ENCODE measurements at regions not wholly inside any gene's neighbourhood (a gene's known extent, or its start where the extent isn't known, plus 50 kb on each side); places are given as distances from the start of the nearest gene placed in this dataset.

GRCh38 chr14:42378880-42379279 lies 772.2 kb downstream of the LRFN5 start:
- H3K9me3 ChIP-seq = no peaks in the 10 kb centered on the region
- ATAC-seq (no peak), DNase-seq (peak in 1 of 4 donors; percentile 23)
- intact Hi-C loops (cut with DNase I) = no loop called here
- TF ChIP-seq CTCF (IDR thresholded peaks at IDR 0.05) = no peak
- H3K36me3 ChIP-seq = no peaks in the 10 kb centered on the region
- H3K4me3 ChIP-seq = no peak overlapping the region
- H3K27ac ChIP-seq = no peak overlapping the region
- no peaks in the 10 kb centered on the region for H3K4me1 ChIP-seq
- H3K27me3 ChIP-seq = no peaks in the 10 kb centered on the region

GRCh38 chr14:42378274-42378673 lies 771.6 kb downstream of the LRFN5 start:
- no peak overlapping the region for H3K27ac ChIP-seq
- intact Hi-C loops (cut with DNase I) = no loop called here
- ATAC-seq (no peak), DNase-seq (no peak)
- H3K9me3 ChIP-seq = no peaks in the 10 kb centered on the region
- H3K4me1 ChIP-seq = no peaks in the 10 kb centered on the region
- H3K36me3 ChIP-seq = no peaks in the 10 kb centered on the region
- no peak for TF ChIP-seq CTCF (IDR thresholded peaks at IDR 0.05)
- H3K4me3 ChIP-seq = no peak overlapping the region
- H3K27me3 ChIP-seq = no peaks in the 10 kb centered on the region

GRCh38 chr14:42374332-42374731 lies 767.7 kb downstream of the LRFN5 start:
- ATAC-seq = no peak
- intact Hi-C loops (cut with DNase I) = no loop called here
- H3K36me3 ChIP-seq = no peaks in the 10 kb centered on the region

GRCh38 chr14:42370056-42370455 lies 763.4 kb downstream of the LRFN5 start:
- no peaks in the 10 kb centered on the region for H3K9me3 ChIP-seq
- H3K4me3 ChIP-seq = no peak overlapping the region
- ATAC-seq (no peak), DNase-seq (no peak)
- H3K27ac ChIP-seq = no peak overlapping the region
- no peaks in the 10 kb centered on the region for H3K4me1 ChIP-seq
- H3K27me3 ChIP-seq = no peaks in the 10 kb centered on the region
- intact Hi-C loops (cut with DNase I) = no loop called here
- H3K36me3 ChIP-seq = no peaks in the 10 kb centered on the region
- TF ChIP-seq CTCF (IDR thresholded peaks at IDR 0.05) = no peak

More at GRCh38 chr14:42374332-42374731, 767.7 kb downstream of the LRFN5 start:
- H3K27me3 ChIP-seq = no peaks in the 10 kb centered on the region
- H3K4me3 ChIP-seq = no peak overlapping the region
- no peaks in the 10 kb centered on the region for H3K4me1 ChIP-seq
- no peak for DNase-seq
- H3K27ac ChIP-seq = no peak overlapping the region
- no peak for TF ChIP-seq CTCF (IDR thresholded peaks at IDR 0.05)
- H3K9me3 ChIP-seq = no peaks in the 10 kb centered on the region

- Histone ChIP-seq H3K27ac (no peak overlapping the region), H3K36me3 (no peaks in the 10 kb centered on the region), H3K27me3 (no peaks in the 10 kb centered on the region), H3K9me3 (no peaks in the 10 kb centered on the region), H3K4me3 (no peak overlapping the region), H3K4me1 (no peaks in the 10 kb centered on the region)
- DNase-seq (no peak), ATAC-seq (no peak)
- intact Hi-C loops (cut with DNase I) = no loop called here
- TF ChIP-seq CTCF (IDR thresholded peaks at IDR 0.05) = no peak
Observed at GRCh38 chr14:42368234-42368633, 761.6 kb downstream of the LRFN5 start.
